Fibroblast of lung (primary cell): ENCODE measurements at regions not wholly inside any gene's neighbourhood (a gene's known extent, or its start where the extent isn't known, plus 50 kb on each side); places are given as distances from the start of the nearest gene placed in this dataset.

Experiments used
- CTCF ChIP-seq, 2 donors: IDR thresholded peaks in 1 of 2; conservative IDR thresholded peaks in 1 of 2; 1 replicate in 1 of 2; 2 replicates in 1 of 2; pipeline ENCODE4 v1.5.1; 2011 to 2012; ENCODE audit warnings: low read length in 2 of 2, control low read depth in 1 of 2, inconsistent platforms in 1 of 2, low read depth in 1 of 2, mild to moderate bottlenecking in 1 of 2
- EZH2 ChIP-seq: IDR thresholded peaks from 2 replicates; pipeline ENCODE4 v1.5.1; 2012; ENCODE audit warnings: low read length, control low read depth, mild to moderate bottlenecking; ENCODE audit errors: missing control alignments

DNA sequence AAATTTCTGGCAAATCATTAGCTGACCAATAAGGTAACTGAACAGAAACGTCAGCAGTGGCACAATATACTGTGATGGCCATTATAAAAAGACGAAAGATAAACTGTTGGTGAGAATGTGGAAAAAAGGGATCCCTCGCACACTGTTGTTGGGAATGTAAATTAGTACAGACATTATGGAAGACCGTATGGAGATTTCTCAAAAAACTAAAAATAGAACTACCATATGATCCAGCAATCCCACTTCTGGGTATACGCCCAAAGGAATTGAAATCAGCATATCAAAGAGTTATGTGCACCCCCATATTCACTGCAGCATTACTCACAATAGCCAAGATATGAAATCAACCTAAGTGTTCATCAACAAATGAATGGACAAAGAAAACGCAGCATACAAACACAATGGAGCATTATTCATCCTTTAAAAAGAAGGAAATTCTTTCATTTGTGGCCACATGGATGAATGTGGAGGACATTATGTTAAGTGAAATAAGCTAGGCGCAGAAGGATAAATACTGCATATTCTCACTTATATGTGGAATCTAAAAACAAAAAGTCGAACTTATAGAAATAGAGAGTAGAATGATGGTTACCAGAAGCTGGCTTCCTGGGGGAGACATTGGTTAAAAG is 257.7 kb downstream of the RHOU start:
- TF ChIP-seq EZH2: no peak
- TF ChIP-seq CTCF (conservative IDR thresholded peaks at IDR 0.05 in 1 of 2, IDR thresholded peaks at IDR 0.05 in 1 of 2; ENCODE audit: low read depth in 1 of 2, low read length in 2 of 2): no peak
